Embryonic facial prominence (tissue), 1 donor: ENCODE measurements at regions not wholly inside any gene's neighbourhood (a gene's known extent, or its start where the extent isn't known, plus 50 kb on each side); places are given as distances from the start of the nearest gene placed in this dataset.
"Not testable (repeated sequence)": the region's sequence is repeated elsewhere in the genome, so short reads cannot be mapped to it uniquely, and the experiment has no call there.

Experiments
- DNase-seq: peaks from one replicate; pipeline ENCODE4 v3.0.0-alpha.2; 2016; ENCODE audit errors: extremely low spot score

GRCh38 chr11:86749821-86750401 lies 50.4 kb upstream of the PRSS23 start:
- peak; percentile 23 for DNase-seq

- no peak for DNase-seq
Observed at GRCh38 chr11:86749376-86749775, 51.0 kb upstream of the PRSS23 start.

- DNase-seq = no peak
Observed at GRCh38 chr11:86748296-86748695, 52.0 kb upstream of the PRSS23 start.

- no peak for DNase-seq
Observed at GRCh38 chr11:86747801-86748200, 52.5 kb upstream of the PRSS23 start.

GRCh38 chr11:86746514-86746913 lies 53.8 kb upstream of the PRSS23 start:
- DNase-seq = no peak

- no peak for DNase-seq
Observed at GRCh38 chr11:86745571-86745970, 54.8 kb upstream of the PRSS23 start.

GRCh38 chr11:86743223-86744118 lies 56.9 kb upstream of the PRSS23 start:
- DNase-seq = no peak

GRCh38 chr11:86741839-86742805 lies 58.2 kb upstream of the PRSS23 start:
- DNase-seq = no peak

- DNase-seq = no peak
Observed at GRCh38 chr11:86741484-86741835, 58.9 kb upstream of the PRSS23 start.

GRCh38 chr11:86740628-86741483 lies 59.5 kb upstream of the PRSS23 start:
- DNase-seq = no peak

GRCh38 chr11:86738568-86738967 lies 61.8 kb upstream of the PRSS23 start:
- no peak for DNase-seq

- DNase-seq = peak; percentile 36
Observed at GRCh38 chr11:86737737-86738136, 62.6 kb upstream of the PRSS23 start.

GRCh38 chr11:86737230-86737629 lies 63.1 kb upstream of the PRSS23 start:
- no peak for DNase-seq

GRCh38 chr11:86736291-86737143 lies 63.8 kb upstream of the PRSS23 start:
- DNase-seq = no peak

GRCh38 chr11:86735451-86736290 lies 63.3 kb upstream of the ME3 start:
- DNase-seq = no peak

- not testable (repeated sequence) for DNase-seq
Observed at GRCh38 chr11:86732739-86733138, 60.3 kb upstream of the ME3 start.

- DNase-seq = not testable (repeated sequence)
Observed at GRCh38 chr11:86732286-86732685, 59.9 kb upstream of the ME3 start.

- not testable (repeated sequence) for DNase-seq
Observed at GRCh38 chr11:86729576-86729975, 57.2 kb upstream of the ME3 start.

- DNase-seq = no peak
Observed at GRCh38 chr11:86728562-86728961, 56.1 kb upstream of the ME3 start.
